ENCODE measurements at regions not wholly inside any gene's neighbourhood (a gene's known extent, or its start where the extent isn't known, plus 50 kb on each side); places are given as distances from the start of the nearest gene placed in this dataset.

- 25 to 38% methylated on average over 1 of the region's 1 CpG for WGBS, 2 donors (ENCODE audit: low coverage in 1 of 2)
- H3K27me3 ChIP-seq: no peaks in the 10 kb centered on the region
- H3K27ac ChIP-seq: no peak overlapping the region
- H3K4me3 ChIP-seq: no peak overlapping the region
- H3K36me3 ChIP-seq: no peaks in the 10 kb centered on the region
- H3K4me1 ChIP-seq: no peaks in the 10 kb centered on the region
- no peaks in the 10 kb centered on the region for H3K9me3 ChIP-seq
- no peak for ATAC-seq
- TF ChIP-seq CTCF (IDR thresholded peaks at IDR 0.05): no peak
- TF ChIP-seq POLR2A (IDR thresholded peaks at IDR 0.05): no peak
- TF ChIP-seq EP300 (IDR thresholded peaks at IDR 0.05): no peak
- TF ChIP-seq POLR2AphosphoS5 (IDR thresholded peaks at IDR 0.05): no peak
Measured at GRCh38 chr6:84605298-84605697, 159.1 kb downstream of the TBX18 start.

GRCh38 chr6:84601366-84601765 is 163.0 kb downstream of the TBX18 start:
- Histone ChIP-seq H3K36me3 (no peaks in the 10 kb centered on the region), H3K4me3 (no peak overlapping the region), H3K27ac (no peak overlapping the region), H3K27me3 (no peaks in the 10 kb centered on the region), H3K4me1 (no peaks in the 10 kb centered on the region), H3K9me3 (no peaks in the 10 kb centered on the region)
- TF ChIP-seq CTCF (IDR thresholded peaks at IDR 0.05): no peak
- no peak for TF ChIP-seq POLR2AphosphoS5 (IDR thresholded peaks at IDR 0.05)
- ATAC-seq: no peak
- 14 to 81% methylated on average over 1 to 3 of the region's 3 CpGs for WGBS, 2 donors (ENCODE audit: low coverage in 1 of 2)

GRCh38 chr6:84599991-84600390 is 164.4 kb downstream of the TBX18 start:
- no peaks in the 10 kb centered on the region for H3K4me1 ChIP-seq
- H3K27ac ChIP-seq: no peak overlapping the region
- H3K4me3 ChIP-seq: no peak overlapping the region
- WGBS, 2 donors (ENCODE audit: low coverage in 1 of 2): 67 to 69% methylated on average over 1 of the region's 1 CpG
- no peak for TF ChIP-seq EP300 (IDR thresholded peaks at IDR 0.05)
- no peak for TF ChIP-seq POLR2AphosphoS5 (IDR thresholded peaks at IDR 0.05)
- TF ChIP-seq POLR2A (IDR thresholded peaks at IDR 0.05): no peak
- no peak for TF ChIP-seq CTCF (IDR thresholded peaks at IDR 0.05)
- no peaks in the 10 kb centered on the region for H3K36me3 ChIP-seq
- no peaks in the 10 kb centered on the region for H3K9me3 ChIP-seq
- no peaks in the 10 kb centered on the region for H3K27me3 ChIP-seq
- no peak for ATAC-seq

- Histone ChIP-seq H3K27me3 (no peaks in the 10 kb centered on the region), H3K27ac (no peak overlapping the region), H3K4me1 (no peaks in the 10 kb centered on the region), H3K36me3 (no peaks in the 10 kb centered on the region), H3K4me3 (no peak overlapping the region), H3K9me3 (peaks cover 0 to 5% (median 0%) of the 10 kb centered on the region in 3 donors)
- TF ChIP-seq EP300 (IDR thresholded peaks at IDR 0.05): no peak
- no peak for TF ChIP-seq POLR2AphosphoS5 (IDR thresholded peaks at IDR 0.05)
- no peak for TF ChIP-seq POLR2A (IDR thresholded peaks at IDR 0.05)
- no peak for TF ChIP-seq CTCF (IDR thresholded peaks at IDR 0.05)
- 67 to 86% methylated on average over 1 to 4 of the region's 4 CpGs for WGBS, 2 donors (ENCODE audit: low coverage in 1 of 2)
- ATAC-seq: no peak
Measured at GRCh38 chr6:84597238-84597875, 167.0 kb downstream of the TBX18 start.

- Histone ChIP-seq H3K27ac (no peak overlapping the region), H3K4me3 (no peak overlapping the region), H3K36me3 (no peaks in the 10 kb centered on the region), H3K9me3 (peaks cover 0 to 11% (median 0%) of the 10 kb centered on the region in 3 donors), H3K27me3 (no peaks in the 10 kb centered on the region), H3K4me1 (no peaks in the 10 kb centered on the region)
- TF ChIP-seq POLR2AphosphoS5 (IDR thresholded peaks at IDR 0.05) (no peak), CTCF (IDR thresholded peaks at IDR 0.05) (no peak), POLR2A (IDR thresholded peaks at IDR 0.05) (no peak), EP300 (IDR thresholded peaks at IDR 0.05) (no peak)
- ATAC-seq: no peak
- 89 to 92% methylated on average over 1 of the region's 1 CpG for WGBS, 2 donors (ENCODE audit: low coverage in 1 of 2)
Measured at GRCh38 chr6:84596488-84596887, 167.9 kb downstream of the TBX18 start.

Data from gastroesophageal sphincter (tissue), 4 donors.